Right lobe of liver (tissue), 4 donors: ENCODE measurements at regions not wholly inside any gene's neighbourhood (a gene's known extent, or its start where the extent isn't known, plus 50 kb on each side); places are given as distances from the start of the nearest gene placed in this dataset.

Experiments used
- POLR2A ChIP-seq: fragments of 450-650 bp; IDR thresholded peaks from one replicate; pipeline ENCODE4 v1.6.1; 2017; ENCODE audit warnings: antibody characterized with exemption, mild to moderate bottlenecking
- TF ChIP-seq, protein P1 (sequence below), 4 donors: fragments of 200-600 bp in 3 of 4; fragments of 450-650 bp in 1 of 4; IDR thresholded peaks; one replicate each; pipeline versions ENCODE4 v1.5.1 to v1.8.0; 2016 to 2022; ENCODE audit warnings: antibody characterized with exemption in 4 of 4, mild to moderate bottlenecking in 2 of 4
- donor health status: DM: no; HTN: no; CAD: no.
- donor health status: DM: no; HTN: no; CAD: no.
- donor health status: DM: no; HTN: yes; CAD: no.

DNA sequence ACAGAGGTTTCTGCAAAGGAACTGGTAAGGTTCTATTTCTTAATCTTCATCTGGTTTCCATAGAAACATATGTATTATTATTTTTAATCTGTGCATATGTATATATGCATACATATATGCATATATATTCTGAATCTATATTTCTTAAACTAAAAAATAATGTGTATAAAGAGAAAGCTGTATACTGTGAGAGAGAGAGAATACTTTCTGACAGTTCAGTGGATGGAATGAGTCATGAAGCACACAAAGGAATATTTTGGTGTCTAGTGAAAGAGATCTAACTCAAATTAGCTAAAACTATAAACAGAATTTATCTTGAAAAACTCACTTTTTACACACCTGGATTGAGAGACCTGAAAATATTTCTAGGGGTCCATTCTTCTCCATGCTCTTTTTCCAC is 1929.3 kb upstream of the LRRTM1 start:
- TF ChIP-seq, protein P1, sequence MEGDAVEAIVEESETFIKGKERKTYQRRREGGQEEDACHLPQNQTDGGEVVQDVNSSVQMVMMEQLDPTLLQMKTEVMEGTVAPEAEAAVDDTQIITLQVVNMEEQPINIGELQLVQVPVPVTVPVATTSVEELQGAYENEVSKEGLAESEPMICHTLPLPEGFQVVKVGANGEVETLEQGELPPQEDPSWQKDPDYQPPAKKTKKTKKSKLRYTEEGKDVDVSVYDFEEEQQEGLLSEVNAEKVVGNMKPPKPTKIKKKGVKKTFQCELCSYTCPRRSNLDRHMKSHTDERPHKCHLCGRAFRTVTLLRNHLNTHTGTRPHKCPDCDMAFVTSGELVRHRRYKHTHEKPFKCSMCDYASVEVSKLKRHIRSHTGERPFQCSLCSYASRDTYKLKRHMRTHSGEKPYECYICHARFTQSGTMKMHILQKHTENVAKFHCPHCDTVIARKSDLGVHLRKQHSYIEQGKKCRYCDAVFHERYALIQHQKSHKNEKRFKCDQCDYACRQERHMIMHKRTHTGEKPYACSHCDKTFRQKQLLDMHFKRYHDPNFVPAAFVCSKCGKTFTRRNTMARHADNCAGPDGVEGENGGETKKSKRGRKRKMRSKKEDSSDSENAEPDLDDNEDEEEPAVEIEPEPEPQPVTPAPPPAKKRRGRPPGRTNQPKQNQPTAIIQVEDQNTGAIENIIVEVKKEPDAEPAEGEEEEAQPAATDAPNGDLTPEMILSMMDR (IDR thresholded peaks at IDR 0.05), result no peak
- TF ChIP-seq POLR2A, result no peak
